ENCODE measurements at regions not wholly inside any gene's neighbourhood (a gene's known extent, or its start where the extent isn't known, plus 50 kb on each side); places are given as distances from the start of the nearest gene placed in this dataset.
"Not testable (repeated sequence)": the region's sequence is repeated elsewhere in the genome, so short reads cannot be mapped to it uniquely, and the experiment has no call there.

GRCh38 chr12:70008944-70009343, 183.9 kb downstream of the MYRFL start:
- no peak for DNase-seq

DNA sequence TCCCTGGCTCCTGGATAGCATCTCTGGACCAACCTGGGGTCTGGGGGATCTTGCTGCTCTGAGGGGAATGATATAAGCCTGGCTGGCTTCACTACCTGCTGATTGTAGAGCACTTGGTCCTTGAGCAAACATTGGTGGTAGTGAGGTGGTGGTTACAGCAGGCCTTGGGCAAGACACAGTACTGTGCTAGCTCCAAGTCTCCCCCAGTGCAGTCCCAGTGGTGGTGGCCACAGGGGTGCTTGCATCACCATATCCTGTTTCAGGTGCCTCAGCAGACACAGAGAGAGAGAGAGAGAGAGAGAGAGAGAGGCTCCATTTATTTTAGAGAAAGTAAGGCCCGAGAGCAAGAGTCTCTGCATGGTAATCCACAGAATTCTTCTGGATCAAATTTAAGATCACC, 186.3 kb downstream of the MYRFL start:
- no peak for DNase-seq

GRCh38 chr12:70013016-70013415, 188.0 kb downstream of the MYRFL start:
- DNase-seq: not testable (repeated sequence)

DNA sequence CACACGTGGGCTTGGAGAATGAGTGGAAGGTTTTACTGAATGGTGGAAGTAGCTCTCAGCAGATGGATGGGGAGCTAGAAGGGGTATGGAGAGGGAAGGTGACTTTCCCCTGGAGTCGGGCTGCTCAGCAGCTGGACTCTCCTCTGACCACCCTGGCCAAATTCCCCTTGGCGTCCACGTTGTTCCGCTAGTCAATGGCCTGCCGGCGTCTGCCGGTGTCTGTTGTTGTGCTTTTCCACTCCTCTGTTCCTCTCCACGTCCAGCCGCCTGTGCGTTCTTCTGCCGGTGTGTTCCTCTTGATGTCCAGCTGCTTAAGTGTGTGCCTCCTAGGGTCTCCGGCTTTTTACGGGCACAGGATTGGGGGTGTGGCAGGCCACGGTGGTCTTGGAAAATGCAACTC, 203.5 kb downstream of the MYRFL start:
- no peak for DNase-seq

GRCh38 chr12:70028918-70029317, 203.9 kb downstream of the MYRFL start:
- DNase-seq: no peak

DNA sequence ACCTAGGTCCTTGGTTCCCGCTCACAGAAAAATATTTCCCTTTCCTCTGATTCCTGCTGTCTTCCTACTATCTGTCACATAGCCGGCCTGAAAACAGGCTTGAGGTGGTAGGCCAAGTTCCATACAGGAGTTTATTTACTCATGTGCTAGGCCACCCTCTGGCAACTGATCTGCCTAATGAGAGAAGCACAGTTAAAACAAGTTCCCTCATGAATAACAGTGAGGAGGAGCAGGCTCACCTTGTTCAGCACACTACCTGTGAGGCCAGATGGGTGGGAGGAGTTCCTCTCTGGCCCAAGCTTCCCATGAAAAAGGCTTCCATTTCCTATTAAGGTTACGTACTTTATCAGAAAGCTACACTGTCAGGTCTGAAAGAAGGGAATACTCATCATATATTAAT, 206.0 kb downstream of the MYRFL start:
- DNase-seq: no peak

DNA sequence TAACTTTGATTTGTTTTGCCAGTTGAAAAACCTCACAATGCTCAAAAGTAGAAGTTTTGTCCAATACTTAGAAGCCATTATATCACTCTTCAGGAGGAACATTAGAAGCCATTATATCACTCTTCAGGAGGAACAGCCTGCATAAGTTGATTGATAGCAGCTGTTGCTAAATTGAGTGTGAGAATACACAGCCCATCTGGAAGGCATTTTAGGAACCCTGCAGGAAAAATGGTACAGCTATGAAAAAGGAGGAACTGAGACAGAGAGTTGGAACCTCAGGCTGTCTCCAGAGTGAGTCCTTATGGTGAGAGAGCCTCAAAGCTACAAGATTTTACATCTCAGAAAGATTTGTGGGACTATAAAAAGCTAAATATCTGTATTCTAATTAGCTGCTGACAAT, 207.0 kb downstream of the MYRFL start:
- no peak for DNase-seq

- no peak for DNase-seq
Measured at GRCh38 chr12:70033310-70033709, 208.3 kb downstream of the MYRFL start.

DNA sequence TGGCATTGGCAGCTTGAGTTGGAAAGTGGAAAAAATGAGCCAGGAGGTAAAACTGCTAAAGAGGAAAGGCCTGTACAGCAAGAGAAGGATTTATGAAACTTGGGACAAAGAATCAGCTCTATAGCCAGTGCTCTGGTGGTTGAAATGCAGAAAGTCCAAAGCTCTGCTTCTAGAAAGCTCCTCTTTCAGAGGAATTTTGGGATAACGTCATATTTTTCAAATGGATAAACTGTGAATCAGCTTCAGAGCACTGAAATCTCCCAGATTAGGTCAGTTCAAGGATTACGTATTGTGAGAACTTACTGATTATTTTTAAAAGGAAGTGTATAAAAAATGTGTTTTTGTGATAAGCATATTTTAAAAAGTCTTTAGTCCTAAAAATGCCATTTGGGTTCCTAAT, 203.1 kb upstream of the CNOT2 start:
- no peak for DNase-seq

- DNase-seq: no peak
Measured at GRCh38 chr12:70042675-70043074, 200.6 kb upstream of the CNOT2 start.

- DNase-seq: no peak
Measured at GRCh38 chr12:70043490-70044138, 199.6 kb upstream of the CNOT2 start.

- no peak for DNase-seq
Measured at GRCh38 chr12:70044167-70044566, 199.1 kb upstream of the CNOT2 start.

DNA sequence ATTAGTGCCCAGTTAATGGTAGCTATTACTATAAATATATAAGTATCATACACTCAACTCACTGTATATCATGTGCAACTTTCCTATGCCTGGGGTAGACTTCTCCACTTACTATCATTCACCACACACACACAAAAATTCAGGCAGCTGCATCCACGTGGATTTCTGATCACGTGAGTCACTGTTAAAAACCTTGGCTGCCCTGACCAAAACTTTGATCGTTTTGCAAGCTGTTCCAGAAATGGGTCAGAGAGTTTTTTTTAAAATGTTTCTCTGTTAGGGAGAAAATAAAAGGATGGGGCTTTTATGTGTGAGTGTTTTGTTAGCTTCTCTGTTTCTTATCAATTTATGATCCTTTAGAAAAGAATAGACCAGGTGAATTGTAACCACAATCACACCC, 198.2 kb upstream of the CNOT2 start:
- no peak for DNase-seq

DNA sequence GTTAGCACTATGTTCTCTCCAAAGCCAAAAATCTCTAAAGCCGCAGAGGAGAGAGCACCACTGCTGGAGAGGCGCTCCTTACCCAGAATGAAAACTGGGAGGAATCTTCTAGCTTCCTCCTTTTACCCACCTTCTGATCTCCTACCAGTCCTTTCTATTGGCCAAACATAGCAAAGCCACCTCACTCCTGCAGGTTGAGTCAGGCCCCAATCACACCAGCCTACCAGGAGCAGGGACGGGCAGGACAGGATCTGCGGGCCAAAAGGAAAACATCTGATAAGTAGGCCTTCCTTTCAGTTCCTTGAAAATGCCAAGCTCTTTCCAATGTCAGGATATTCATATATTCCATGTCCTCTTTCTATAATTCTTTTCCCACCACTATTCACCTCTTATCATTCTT, 197.7 kb upstream of the CNOT2 start:
- no peak for DNase-seq

- DNase-seq: no peak
Measured at GRCh38 chr12:70048521-70049250, 194.5 kb upstream of the CNOT2 start.

DNA sequence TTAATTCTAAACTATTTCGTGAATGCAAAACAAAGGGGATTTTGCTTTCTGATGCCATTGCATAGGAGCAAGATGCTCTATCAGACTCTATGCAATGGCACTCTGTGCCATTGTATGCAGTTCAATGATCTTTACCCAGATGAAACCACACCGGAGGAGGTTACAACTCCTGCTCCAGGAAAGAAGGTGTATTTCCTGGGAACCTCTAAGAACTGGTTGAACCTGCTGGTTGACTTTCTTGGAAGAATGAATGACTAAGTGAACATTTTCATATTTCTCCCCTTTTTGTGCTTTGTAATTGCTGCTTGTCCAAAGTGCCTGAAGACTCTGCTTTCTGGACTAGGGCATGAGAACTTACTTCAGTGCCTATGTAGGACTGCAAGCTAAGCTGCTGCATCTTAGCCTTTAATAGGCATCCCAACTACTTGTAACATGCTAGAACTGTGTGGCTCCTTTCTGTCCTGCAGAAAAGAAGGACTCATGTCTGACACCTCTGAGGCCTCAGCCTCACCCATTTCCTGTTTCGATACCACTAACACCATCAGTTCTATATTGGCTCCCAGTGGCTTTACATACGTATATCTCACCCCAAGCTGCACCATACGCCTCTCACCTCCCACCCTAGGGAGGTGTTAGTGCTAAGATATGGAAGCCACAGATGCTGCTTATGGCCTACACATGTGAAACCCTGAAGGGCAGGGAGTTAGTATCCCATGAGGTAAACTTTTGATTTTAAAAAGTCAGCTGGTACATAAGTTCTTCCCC, 193.5 kb upstream of the CNOT2 start:
- DNase-seq: peak in 2 of 5 experiments; percentile 40 to 59

GRCh38 chr12:70052476-70052875, 190.8 kb upstream of the CNOT2 start:
- DNase-seq: no peak

DNA sequence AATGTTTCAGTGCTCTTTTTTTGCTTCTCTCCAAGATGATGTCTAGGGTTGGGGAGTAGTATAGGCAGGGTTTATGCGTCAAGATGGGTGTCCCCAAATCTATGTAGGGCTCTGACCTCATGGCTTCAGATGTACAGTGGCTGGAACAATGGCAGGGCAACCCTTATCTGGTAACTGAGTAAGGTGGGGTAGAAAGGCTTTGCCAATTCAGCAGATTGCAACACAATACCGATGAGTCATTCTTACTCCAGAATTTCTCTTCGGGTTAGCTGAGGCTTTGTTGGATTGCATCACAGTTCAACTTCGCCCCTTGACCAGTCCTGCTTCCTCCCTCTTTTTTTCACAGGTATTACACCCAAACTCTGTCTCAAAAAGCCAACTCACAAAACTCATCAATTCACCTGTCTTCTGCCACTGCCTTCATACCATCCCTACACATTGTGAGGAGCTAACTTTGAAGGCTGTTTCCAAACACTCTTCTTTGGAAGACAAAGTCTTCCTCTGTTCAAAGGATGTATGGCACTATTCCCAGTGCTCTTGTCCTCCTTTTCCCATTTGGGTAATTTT, 190.2 kb upstream of the CNOT2 start:
- no peak for DNase-seq

DNA sequence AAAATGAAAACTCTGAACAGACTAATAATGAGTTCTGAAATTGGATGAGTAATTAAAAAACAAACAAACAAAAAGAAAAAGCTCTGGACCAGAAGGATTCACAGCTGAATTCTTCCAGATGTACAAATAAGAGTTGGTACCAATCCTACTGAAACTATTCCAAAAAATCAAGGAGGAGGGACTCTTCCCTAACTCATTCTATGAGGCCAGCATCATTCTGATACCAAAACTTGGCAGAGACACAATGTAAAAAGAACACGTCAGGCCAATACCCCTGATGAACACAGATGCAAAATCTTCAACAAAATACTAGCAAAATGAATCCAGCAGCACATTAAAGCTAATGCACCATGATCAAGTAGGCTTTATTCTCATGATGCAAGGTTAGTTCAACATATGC, 183.9 kb upstream of the CNOT2 start:
- no peak for DNase-seq

DNA sequence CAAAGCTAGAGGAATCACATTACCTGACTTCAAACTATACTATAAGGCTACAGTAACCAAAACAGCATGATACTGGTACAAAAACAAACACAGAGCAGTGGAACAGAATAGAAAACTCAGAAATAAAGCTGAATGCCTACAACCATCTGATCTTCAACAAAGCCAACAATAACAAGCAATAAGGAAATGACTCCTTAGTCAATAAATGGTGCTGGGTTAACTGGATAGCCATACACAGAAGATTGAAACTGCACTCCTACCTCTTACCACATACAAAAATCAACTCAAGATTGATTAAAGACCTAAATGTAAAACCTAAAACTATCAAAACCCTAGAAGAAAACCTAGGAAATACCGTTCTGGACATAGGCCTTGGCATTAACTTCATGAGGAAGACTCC, 182.6 kb upstream of the CNOT2 start:
- DNase-seq: no peak

DNA sequence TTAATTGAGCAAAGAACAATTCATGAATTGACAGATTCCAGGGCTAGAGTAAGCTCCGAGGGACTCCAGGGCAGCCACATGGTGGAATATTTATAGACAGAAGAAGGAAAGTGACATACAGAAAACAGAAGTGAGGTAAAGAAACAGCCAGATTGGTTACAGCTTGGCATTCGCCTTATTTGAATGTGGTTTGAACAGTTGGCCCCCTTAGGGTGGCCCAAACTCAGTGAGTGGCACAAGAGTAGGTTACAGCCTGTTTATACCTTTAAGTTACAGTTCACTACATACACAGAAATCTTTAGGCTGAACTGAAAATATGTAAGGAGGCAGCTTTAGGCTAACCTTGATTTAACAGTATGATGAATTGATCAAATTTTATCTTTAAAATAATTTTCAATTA, 174.5 kb upstream of the CNOT2 start:
- DNase-seq: no peak

DNA sequence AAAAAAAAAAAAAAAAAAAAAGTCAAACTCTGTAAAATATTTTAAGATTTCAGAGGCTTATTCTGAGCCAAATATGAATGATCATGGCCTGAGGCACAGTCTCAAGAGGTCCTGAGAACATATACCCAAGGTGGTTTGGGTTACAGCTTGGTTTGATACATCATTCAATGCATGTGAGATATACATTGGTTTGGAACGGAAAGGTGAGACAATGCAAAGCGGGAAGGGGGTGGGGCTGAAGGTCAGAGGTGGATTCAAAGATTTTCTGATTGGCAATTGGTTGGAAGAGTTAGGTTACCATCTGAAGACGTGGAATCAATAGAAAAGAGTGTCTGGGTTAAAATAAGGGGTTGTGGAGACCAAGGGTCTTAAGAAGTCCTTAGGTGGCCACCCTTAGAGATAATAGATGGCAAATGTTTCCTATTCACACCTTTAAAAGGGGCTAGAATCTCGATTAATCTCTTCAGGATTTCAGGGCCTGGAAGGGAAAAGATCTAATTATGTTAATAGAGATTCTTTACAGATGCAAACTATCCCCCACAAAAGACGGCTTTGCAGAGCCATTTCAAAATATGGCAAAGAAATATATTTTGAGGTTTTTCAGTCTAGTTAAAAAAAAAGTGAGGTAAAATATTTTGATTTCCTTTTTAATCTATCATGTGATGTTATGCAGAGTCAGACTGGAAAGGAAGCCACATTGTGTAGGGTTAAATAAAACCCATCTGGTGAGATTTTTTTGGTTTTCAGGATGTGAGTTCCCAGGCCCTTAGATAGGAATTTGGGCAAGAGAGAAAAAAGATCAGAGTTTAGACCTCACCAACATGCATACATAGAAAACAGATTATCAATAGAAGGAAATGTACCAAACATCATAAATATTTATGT, 173.8 kb upstream of the CNOT2 start:
- no peak for DNase-seq
